ENCODE measurements at regions not wholly inside any gene's neighbourhood (a gene's known extent, or its start where the extent isn't known, plus 50 kb on each side); places are given as distances from the start of the nearest gene placed in this dataset.

DNA sequence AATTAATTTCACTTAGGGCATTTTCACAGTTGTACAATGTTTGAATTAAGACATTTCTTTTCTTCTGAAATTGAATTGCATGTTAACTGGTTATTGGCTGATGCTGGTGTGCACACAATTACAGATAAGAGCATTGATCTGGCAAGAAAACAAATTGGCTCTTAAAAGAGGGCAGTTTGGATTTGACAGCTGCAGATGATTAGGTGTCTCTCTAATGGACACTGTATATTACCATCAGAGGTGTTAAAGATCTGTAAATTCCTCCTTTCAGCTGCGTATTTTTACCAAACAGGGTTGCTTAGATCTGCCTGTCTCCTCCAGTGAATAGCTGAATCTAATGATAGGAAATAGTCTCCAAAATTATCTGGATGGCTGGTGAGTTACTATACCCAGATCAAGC lies 198.5 kb downstream of the BLID start:
- H3K36me3 ChIP-seq (ENCODE audit: insufficient read depth, low read length): no peaks in the 10 kb centered on the region
- H3K9ac ChIP-seq (ENCODE audit: low read length): no peak overlapping the region
- no peaks in the 10 kb centered on the region for H4K20me1 ChIP-seq (ENCODE audit: insufficient read depth)
- TF ChIP-seq SMC3 (conservative IDR thresholded peaks at IDR 0.05; ENCODE audit: poor library complexity): no peak
- TF ChIP-seq TAF1 (IDR thresholded peaks at IDR 0.05; ENCODE audit: low read depth): no peak
- no peak for TF ChIP-seq EZH2 (IDR thresholded peaks at IDR 0.05; ENCODE audit: borderline replicate concordance, insufficient read depth, low read length, poor library complexity, severe bottlenecking)
- TF ChIP-seq, protein P1, sequence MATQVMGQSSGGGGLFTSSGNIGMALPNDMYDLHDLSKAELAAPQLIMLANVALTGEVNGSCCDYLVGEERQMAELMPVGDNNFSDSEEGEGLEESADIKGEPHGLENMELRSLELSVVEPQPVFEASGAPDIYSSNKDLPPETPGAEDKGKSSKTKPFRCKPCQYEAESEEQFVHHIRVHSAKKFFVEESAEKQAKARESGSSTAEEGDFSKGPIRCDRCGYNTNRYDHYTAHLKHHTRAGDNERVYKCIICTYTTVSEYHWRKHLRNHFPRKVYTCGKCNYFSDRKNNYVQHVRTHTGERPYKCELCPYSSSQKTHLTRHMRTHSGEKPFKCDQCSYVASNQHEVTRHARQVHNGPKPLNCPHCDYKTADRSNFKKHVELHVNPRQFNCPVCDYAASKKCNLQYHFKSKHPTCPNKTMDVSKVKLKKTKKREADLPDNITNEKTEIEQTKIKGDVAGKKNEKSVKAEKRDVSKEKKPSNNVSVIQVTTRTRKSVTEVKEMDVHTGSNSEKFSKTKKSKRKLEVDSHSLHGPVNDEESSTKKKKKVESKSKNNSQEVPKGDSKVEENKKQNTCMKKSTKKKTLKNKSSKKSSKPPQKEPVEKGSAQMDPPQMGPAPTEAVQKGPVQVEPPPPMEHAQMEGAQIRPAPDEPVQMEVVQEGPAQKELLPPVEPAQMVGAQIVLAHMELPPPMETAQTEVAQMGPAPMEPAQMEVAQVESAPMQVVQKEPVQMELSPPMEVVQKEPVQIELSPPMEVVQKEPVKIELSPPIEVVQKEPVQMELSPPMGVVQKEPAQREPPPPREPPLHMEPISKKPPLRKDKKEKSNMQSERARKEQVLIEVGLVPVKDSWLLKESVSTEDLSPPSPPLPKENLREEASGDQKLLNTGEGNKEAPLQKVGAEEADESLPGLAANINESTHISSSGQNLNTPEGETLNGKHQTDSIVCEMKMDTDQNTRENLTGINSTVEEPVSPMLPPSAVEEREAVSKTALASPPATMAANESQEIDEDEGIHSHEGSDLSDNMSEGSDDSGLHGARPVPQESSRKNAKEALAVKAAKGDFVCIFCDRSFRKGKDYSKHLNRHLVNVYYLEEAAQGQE (IDR thresholded peaks at IDR 0.05; ENCODE audit: borderline replicate concordance): no peak
- TF ChIP-seq POLR2AphosphoS5 (IDR thresholded peaks at IDR 0.05): no peak
- no peak for TF ChIP-seq MXI1 (conservative IDR thresholded peaks at IDR 0.05; ENCODE audit: poor library complexity, severe bottlenecking)
- TF ChIP-seq RAD21 (conservative IDR thresholded peaks at IDR 0.05): no peak
- TF ChIP-seq, protein P2, sequence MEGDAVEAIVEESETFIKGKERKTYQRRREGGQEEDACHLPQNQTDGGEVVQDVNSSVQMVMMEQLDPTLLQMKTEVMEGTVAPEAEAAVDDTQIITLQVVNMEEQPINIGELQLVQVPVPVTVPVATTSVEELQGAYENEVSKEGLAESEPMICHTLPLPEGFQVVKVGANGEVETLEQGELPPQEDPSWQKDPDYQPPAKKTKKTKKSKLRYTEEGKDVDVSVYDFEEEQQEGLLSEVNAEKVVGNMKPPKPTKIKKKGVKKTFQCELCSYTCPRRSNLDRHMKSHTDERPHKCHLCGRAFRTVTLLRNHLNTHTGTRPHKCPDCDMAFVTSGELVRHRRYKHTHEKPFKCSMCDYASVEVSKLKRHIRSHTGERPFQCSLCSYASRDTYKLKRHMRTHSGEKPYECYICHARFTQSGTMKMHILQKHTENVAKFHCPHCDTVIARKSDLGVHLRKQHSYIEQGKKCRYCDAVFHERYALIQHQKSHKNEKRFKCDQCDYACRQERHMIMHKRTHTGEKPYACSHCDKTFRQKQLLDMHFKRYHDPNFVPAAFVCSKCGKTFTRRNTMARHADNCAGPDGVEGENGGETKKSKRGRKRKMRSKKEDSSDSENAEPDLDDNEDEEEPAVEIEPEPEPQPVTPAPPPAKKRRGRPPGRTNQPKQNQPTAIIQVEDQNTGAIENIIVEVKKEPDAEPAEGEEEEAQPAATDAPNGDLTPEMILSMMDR (IDR thresholded peaks at IDR 0.05; ENCODE audit: poor library complexity, severe bottlenecking): no peak
- TF ChIP-seq EP300 (conservative IDR thresholded peaks at IDR 0.05; ENCODE audit: poor library complexity, severe bottlenecking): no peak
- H3K79me2 ChIP-seq (replicated peaks; ENCODE audit: insufficient read depth, low read length): no peaks in the 10 kb centered on the region
- H3K9me3 ChIP-seq (ENCODE audit: low read length): no peaks in the 10 kb centered on the region
- H3F3A ChIP-seq (ENCODE audit: insufficient read depth, low read length, poor library complexity, severe bottlenecking): no peaks in the 10 kb centered on the region
- H3K9me2 ChIP-seq (ENCODE audit: insufficient read depth, low read length): no peaks in the 10 kb centered on the region
- no peak overlapping the region for H2AFZ ChIP-seq (ENCODE audit: low read depth, low read length)
- H3K27ac ChIP-seq (ENCODE audit: low read length): no peak overlapping the region
- H3K27me3 ChIP-seq (ENCODE audit: insufficient read depth, low read depth, low read length): no peaks in the 10 kb centered on the region
- no peak overlapping the region for H3K4me3 ChIP-seq (ENCODE audit: low read length)
- no peak overlapping the region for H3K4me2 ChIP-seq (ENCODE audit: low read length)

DNA sequence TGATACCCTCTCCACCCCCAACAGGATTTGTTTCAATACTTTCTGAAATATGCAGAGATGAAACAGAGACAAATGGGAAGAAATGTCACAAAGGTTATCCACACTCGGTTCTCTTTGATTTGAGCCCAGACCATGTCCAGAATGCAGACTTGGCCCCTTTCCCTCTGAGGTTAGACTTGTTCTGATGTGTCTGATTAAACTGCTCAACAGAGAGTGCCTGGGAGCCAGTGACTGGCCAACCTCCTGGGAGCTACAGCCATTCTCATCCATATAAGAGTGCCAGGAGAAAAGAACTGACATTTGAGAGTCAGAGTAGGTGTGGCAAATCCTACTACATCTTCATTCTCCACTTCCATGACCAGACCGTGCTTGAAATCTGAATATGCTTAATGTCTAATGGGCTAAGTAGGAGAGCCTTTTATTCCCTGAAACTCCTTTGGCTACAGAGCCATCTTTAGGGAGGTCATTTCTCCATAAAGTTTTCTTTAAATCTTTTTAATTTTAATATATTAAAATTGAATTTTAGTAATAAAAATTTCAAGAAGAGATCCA lies 201.4 kb downstream of the BLID start:
- Histone ChIP-seq H3K4me3 (ENCODE audit: low read length) (no peak overlapping the region), H3K27ac (ENCODE audit: low read length) (no peak overlapping the region), H3K9me3 (ENCODE audit: low read length) (no peaks in the 10 kb centered on the region), H3F3A (ENCODE audit: insufficient read depth, low read length, poor library complexity, severe bottlenecking) (no peaks in the 10 kb centered on the region), H2AFZ (ENCODE audit: low read depth, low read length) (no peak overlapping the region), H3K79me2 (replicated peaks; ENCODE audit: insufficient read depth, low read length) (no peaks in the 10 kb centered on the region), H3K27me3 (ENCODE audit: insufficient read depth, low read depth, low read length) (no peaks in the 10 kb centered on the region), H3K9ac (ENCODE audit: low read length) (no peak overlapping the region), H3K36me3 (ENCODE audit: insufficient read depth, low read length) (no peaks in the 10 kb centered on the region), H4K20me1 (ENCODE audit: insufficient read depth) (no peaks in the 10 kb centered on the region), H3K4me2 (ENCODE audit: low read length) (no peak overlapping the region), H3K9me2 (ENCODE audit: insufficient read depth, low read length) (no peaks in the 10 kb centered on the region)
- TF ChIP-seq EZH2 (IDR thresholded peaks at IDR 0.05; ENCODE audit: borderline replicate concordance, insufficient read depth, low read length, poor library complexity, severe bottlenecking) (no peak), POLR2AphosphoS5 (IDR thresholded peaks at IDR 0.05) (no peak), MXI1 (conservative IDR thresholded peaks at IDR 0.05; ENCODE audit: poor library complexity, severe bottlenecking) (no peak), EP300 (conservative IDR thresholded peaks at IDR 0.05; ENCODE audit: poor library complexity, severe bottlenecking) (no peak), SMC3 (conservative IDR thresholded peaks at IDR 0.05; ENCODE audit: poor library complexity) (no peak), TAF1 (IDR thresholded peaks at IDR 0.05; ENCODE audit: low read depth) (no peak), RAD21 (conservative IDR thresholded peaks at IDR 0.05) (no peak)
- TF ChIP-seq, protein P2 (IDR thresholded peaks at IDR 0.05; ENCODE audit: poor library complexity, severe bottlenecking): no peak
- TF ChIP-seq, protein P1 (IDR thresholded peaks at IDR 0.05; ENCODE audit: borderline replicate concordance): no peak

Measured in neural cell (in vitro differentiated cells).